A673 (cell line): ENCODE measurements at regions not wholly inside any gene's neighbourhood (a gene's known extent, or its start where the extent isn't known, plus 50 kb on each side); places are given as distances from the start of the nearest gene placed in this dataset.

Source experiments
- BruUV-seq: library from RNA; stranded (reverse); fragments of 400-500 nt; replicated peaks from 2 replicates; lab custom pipeline; 2021; lab: Mats Ljungman, UMichigan
- CTCF ChIA-PET: fragments of 300-600 bp; sonication (Branson Sonifier 250); formaldehyde crosslinking; loops from one replicate; lab custom pipeline; 2022; ENCODE audit warnings: antibody characterized with exemption; lab: Charles Lee
- POLR2A ChIA-PET: fragments of 300-600 bp; sonication (Branson Sonifier 250); formaldehyde crosslinking; loops from one replicate; lab custom pipeline; 2022; ENCODE audit warnings: antibody characterized with exemption; ENCODE audit not compliant: low non-redundant PET; lab: Charles Lee
- DNase-seq: peaks from one replicate; pipeline ENCODE4 v3.0.0-alpha.2; 2015; ENCODE audit warnings: low spot score
- H3K27ac ChIP-seq: fragments of 200-600 bp; sonication (generic); 2 replicates; pipeline ENCODE4 v1.5.1; 2016; ENCODE audit warnings: mixed run types, low read depth, mild to moderate bottlenecking, mixed read lengths, antibody characterized with exemption, low read length; ENCODE audit not compliant: poor library complexity, severe bottlenecking
- H3K27me3 ChIP-seq: fragments of 200-600 bp; sonication (generic); replicated peaks from 2 replicates; pipeline ENCODE4 v1.6.1; 2017; ENCODE audit warnings: mixed run types, low read depth, mild to moderate bottlenecking, mixed read lengths, antibody characterized with exemption, low read length; ENCODE audit not compliant: insufficient read depth, poor library complexity
- H3K36me3 ChIP-seq: fragments of 200-600 bp; sonication (generic); 2 replicates; pipeline ENCODE4 v1.6.1; 2016; ENCODE audit warnings: mixed run types, mild to moderate bottlenecking, mixed read lengths, antibody characterized with exemption, low read length; ENCODE audit not compliant: insufficient read depth, poor library complexity, severe bottlenecking
- H3K4me1 ChIP-seq: fragments of 200-600 bp; sonication (generic); 2 replicates; pipeline ENCODE4 v1.6.1; 2017; ENCODE audit warnings: mixed run types, mild to moderate bottlenecking, mixed read lengths, antibody characterized with exemption, low read length; ENCODE audit not compliant: insufficient read depth, poor library complexity, severe bottlenecking
- H3K4me3 ChIP-seq: fragments of 200-600 bp; sonication (generic); 2 replicates; pipeline ENCODE4 v1.5.1; 2016; ENCODE audit warnings: low read depth, mixed run types, mild to moderate bottlenecking, mixed read lengths, low read length; ENCODE audit not compliant: poor library complexity, severe bottlenecking
- H3K9me3 ChIP-seq: fragments of 200-600 bp; sonication (generic); 2 replicates; pipeline ENCODE4 v1.6.1; 2016; ENCODE audit warnings: mixed run types, low read depth, mild to moderate bottlenecking, mixed read lengths, antibody characterized with exemption, low read length; ENCODE audit not compliant: poor library complexity, severe bottlenecking
- CTCF ChIP-seq: fragments of 300-800, 200-600 bp; sonication (generic); conservative IDR thresholded peaks from 2 replicates; pipeline ENCODE4 v1.5.1; 2017; ENCODE audit warnings: low read depth, mild to moderate bottlenecking, antibody characterized with exemption, low read length, moderate library complexity, mixed read lengths
- EZH2 ChIP-seq: fragments of 200-600 bp; sonication (generic); IDR thresholded peaks from 2 replicates; pipeline ENCODE4 v1.6.1; 2017; ENCODE audit warnings: borderline replicate concordance, low read depth, mild to moderate bottlenecking, mixed read lengths, antibody characterized with exemption, low read length; ENCODE audit not compliant: poor library complexity, severe bottlenecking
- intact Hi-C: fragments of 100-400 bp; cut with micrococcal nuclease; formaldehyde crosslinking; loops from one replicate; pipeline ENCODE4 v1.10.0; 2022; ENCODE audit not compliant: unreplicated experiment

- TF ChIP-seq CTCF (no peak), EZH2 (no peak)
- CTCF ChIA-PET: interaction anchor here (0.5 kb wide), 1 partner anchor 889 kb away, joined by 4 read pairs; no protein-coding TSS in a partner anchor
- intact Hi-C loops: no loop called here
- Histone ChIP-seq H3K27me3 (no peaks in the 10 kb centered on the region), H3K27ac (no peak overlapping the region), H3K9me3 (no peaks in the 10 kb centered on the region), H3K4me1 (no peaks in the 10 kb centered on the region), H3K4me3 (no peak overlapping the region), H3K36me3 (no peaks in the 10 kb centered on the region)
- POLR2A ChIA-PET: no interaction called here
- no peak for DNase-seq
- no TSS peak for BruUV-seq
Observed at GRCh38 chr5:156015137-156015536, 311.8 kb upstream of the SGCD start.

- intact Hi-C loops: no loop called here
- H3K27ac ChIP-seq: no peak overlapping the region
- ChIA-PET CTCF (no interaction called here), POLR2A (no interaction called here)
- no peaks in the 10 kb centered on the region for H3K27me3 ChIP-seq
- no peaks in the 10 kb centered on the region for H3K36me3 ChIP-seq
- no peaks in the 10 kb centered on the region for H3K4me1 ChIP-seq
- H3K9me3 ChIP-seq: no peaks in the 10 kb centered on the region
- H3K4me3 ChIP-seq: no peak overlapping the region
- no peak for DNase-seq
- TF ChIP-seq EZH2 (no peak), CTCF (no peak)
- no TSS peak for BruUV-seq
Observed at GRCh38 chr5:156019130-156019529, 307.8 kb upstream of the SGCD start.

GRCh38 chr5:156019571-156020180 lies 307.3 kb upstream of the SGCD start:
- ChIA-PET CTCF (no interaction called here), POLR2A (no interaction called here)

More at GRCh38 chr5:156019571-156020180, 307.3 kb upstream of the SGCD start:
- no peak overlapping the region for H3K4me3 ChIP-seq
- TF ChIP-seq CTCF (no peak), EZH2 (no peak)
- no peak overlapping the region for H3K27ac ChIP-seq
- intact Hi-C loops: no loop called here
- no peak for DNase-seq
- H3K36me3 ChIP-seq: no peaks in the 10 kb centered on the region
- H3K4me1 ChIP-seq: no peaks in the 10 kb centered on the region
- BruUV-seq: no TSS peak
- H3K9me3 ChIP-seq: no peaks in the 10 kb centered on the region
- no peaks in the 10 kb centered on the region for H3K27me3 ChIP-seq
